KOPT-K1 (cell line): ENCODE measurements at regions not wholly inside any gene's neighbourhood (a gene's known extent, or its start where the extent isn't known, plus 50 kb on each side); places are given as distances from the start of the nearest gene placed in this dataset.

Experiments used
- H3K27ac ChIP-seq: fragments of 200-600 bp; sonication (generic); 2 replicates; pipeline ENCODE4 v1.5.1; 2016; ENCODE audit warnings: antibody characterized with exemption, mild to moderate bottlenecking, low read depth, low read length; ENCODE audit not compliant: poor library complexity, severe bottlenecking
- H3K36me3 ChIP-seq: fragments of 200-600 bp; sonication (generic); 2 replicates; pipeline ENCODE4 v1.5.1; 2017; ENCODE audit warnings: antibody characterized with exemption, mild to moderate bottlenecking, low read length, moderate library complexity; ENCODE audit not compliant: insufficient read depth
- H3K9me3 ChIP-seq: fragments of 200-600 bp; sonication (generic); 2 replicates; pipeline ENCODE4 v1.5.1; 2017; ENCODE audit warnings: antibody characterized with exemption, low read length, mild to moderate bottlenecking; ENCODE audit not compliant: insufficient read depth, poor library complexity, severe bottlenecking

GRCh38 chr11:32225571-32226285 is 134.9 kb downstream of the RCN1 start:
- no peaks in the 10 kb centered on the region for H3K9me3 ChIP-seq
- H3K36me3 ChIP-seq: no peaks in the 10 kb centered on the region
- H3K27ac ChIP-seq: peak overlapping the region; percentile 45

DNA sequence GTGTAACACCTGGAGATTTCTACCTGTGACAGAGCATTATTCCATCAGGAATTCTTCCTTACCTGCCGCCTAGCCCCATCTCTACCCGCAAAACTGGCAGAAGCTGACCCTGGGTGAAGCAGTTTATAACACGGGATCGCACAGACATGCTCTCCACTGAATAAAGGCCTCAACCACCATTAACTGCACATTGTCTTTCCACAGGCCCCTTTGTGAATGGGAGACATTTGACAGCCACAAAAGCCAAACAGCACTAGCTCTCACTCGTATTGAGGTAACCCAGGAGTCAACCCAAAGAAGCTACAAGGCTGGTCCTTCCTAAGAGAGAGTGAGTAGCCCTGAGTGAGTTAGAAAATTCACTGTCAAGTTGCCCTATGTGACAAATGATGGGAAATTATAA is 135.6 kb downstream of the RCN1 start:
- no peaks in the 10 kb centered on the region for H3K36me3 ChIP-seq
- peak overlapping the region; percentile 45 for H3K27ac ChIP-seq
- no peaks in the 10 kb centered on the region for H3K9me3 ChIP-seq

DNA sequence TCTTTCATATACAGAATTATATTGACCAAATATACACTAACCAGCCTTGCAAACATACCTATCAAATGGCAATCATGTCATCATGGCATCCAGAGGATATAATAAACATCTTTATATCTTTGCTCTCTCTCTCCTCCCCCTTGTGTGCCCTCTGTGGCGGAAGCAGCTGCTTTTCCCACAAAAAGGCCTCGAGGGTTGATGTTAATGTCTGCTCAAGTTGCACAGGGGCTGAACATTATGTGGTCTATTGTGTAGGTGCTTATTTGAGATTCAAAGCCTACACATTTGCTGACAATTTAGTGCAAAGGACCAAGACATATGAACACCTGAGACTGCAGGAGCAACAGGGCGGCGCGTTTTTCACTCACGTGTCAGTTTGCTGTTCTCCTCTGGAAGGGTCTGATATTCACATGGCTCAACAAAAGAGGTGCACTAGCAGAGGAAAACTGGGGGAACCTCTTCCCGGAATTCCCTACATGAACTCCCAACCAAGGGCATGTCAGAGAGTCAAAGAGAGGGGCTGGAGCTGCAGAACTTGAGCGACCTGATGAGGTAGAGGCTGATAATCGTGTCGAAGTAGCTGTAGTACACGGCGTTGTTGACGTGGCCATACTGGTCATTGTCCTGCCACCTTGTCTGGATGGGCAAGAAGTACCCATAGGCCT is 138.8 kb downstream of the RCN1 start:
- peak overlapping the region; percentile 68 for H3K27ac ChIP-seq
- H3K9me3 ChIP-seq: no peaks in the 10 kb centered on the region
- H3K36me3 ChIP-seq: no peaks in the 10 kb centered on the region

GRCh38 chr11:32231909-32232493 is 141.1 kb downstream of the RCN1 start:
- Histone ChIP-seq H3K27ac (no peak overlapping the region), H3K36me3 (no peaks in the 10 kb centered on the region), H3K9me3 (no peaks in the 10 kb centered on the region)

DNA sequence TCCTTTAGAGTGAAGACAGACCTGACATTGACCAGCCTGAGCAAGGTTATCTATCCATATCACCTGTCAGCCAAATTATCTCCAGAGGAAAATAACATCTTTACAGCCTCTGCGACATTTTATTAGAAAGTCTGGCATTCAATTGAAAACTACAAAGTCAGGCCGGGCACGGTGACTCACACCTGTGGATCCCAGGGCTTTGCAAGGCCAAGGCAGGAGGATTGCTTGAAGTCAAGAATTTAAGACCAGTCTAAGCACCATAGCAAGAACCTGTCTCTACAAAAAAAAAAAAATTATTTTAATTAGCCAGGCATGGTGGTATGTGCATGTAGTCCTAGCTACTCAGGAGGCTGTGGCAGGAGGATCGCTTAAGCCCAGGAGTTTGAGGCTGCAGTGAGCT is 141.6 kb downstream of the RCN1 start:
- H3K27ac ChIP-seq: no peak overlapping the region
- no peaks in the 10 kb centered on the region for H3K36me3 ChIP-seq
- H3K9me3 ChIP-seq: no peaks in the 10 kb centered on the region

- H3K36me3 ChIP-seq: no peaks in the 10 kb centered on the region
- no peaks in the 10 kb centered on the region for H3K9me3 ChIP-seq
- H3K27ac ChIP-seq: no peak overlapping the region
These were observed 142.4 kb downstream of the RCN1 start for GRCh38 chr11:32233276-32233675.

- Histone ChIP-seq H3K27ac (no peak overlapping the region), H3K36me3 (no peaks in the 10 kb centered on the region), H3K9me3 (no peaks in the 10 kb centered on the region)
These were observed 143.1 kb downstream of the RCN1 start for GRCh38 chr11:32233928-32234327.

DNA sequence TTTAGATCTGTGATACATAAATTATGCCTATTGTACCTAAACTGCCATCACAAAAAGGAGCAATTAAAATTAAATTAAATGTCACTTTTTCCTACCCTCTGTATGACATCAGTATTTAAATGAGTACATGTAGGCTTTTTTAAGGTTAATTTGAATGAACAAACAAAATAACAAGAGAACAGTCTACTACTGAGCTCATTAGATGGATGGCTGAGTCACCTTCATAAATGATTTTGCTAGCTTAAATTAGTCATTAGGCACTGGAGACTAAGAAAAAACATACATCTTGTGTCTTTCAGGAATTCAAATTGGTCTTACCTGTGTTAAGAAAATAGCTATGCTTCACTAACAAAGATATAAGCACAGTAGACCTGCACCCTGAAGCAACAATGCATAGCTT is 153.6 kb downstream of the RCN1 start:
- H3K9me3 ChIP-seq: no peaks in the 10 kb centered on the region
- H3K27ac ChIP-seq: no peak overlapping the region
- no peaks in the 10 kb centered on the region for H3K36me3 ChIP-seq

- no peaks in the 10 kb centered on the region for H3K36me3 ChIP-seq
- no peak overlapping the region for H3K27ac ChIP-seq
- no peaks in the 10 kb centered on the region for H3K9me3 ChIP-seq
These were observed 162.8 kb downstream of the RCN1 start for GRCh38 chr11:32253706-32254105.

DNA sequence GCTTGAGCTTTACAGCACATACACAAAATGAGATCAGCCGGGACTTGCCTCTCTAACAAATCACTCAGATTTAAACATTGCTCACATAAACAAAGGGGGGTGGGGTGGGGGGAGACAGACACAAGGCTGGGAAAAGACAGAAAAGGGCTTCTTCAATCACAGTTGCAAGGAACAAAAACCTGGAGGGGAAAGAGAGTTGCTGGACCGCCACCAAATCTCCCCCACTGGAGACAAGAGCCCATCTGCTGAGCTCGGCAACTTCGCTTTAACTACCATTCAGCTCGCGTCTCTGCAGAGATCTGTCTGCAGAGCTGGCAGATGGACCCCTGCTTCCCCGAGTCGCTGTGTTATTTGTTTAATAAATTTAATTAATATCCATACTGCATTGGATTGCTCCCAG is 165.0 kb downstream of the RCN1 start:
- no peaks in the 10 kb centered on the region for H3K36me3 ChIP-seq
- no peak overlapping the region for H3K27ac ChIP-seq
- H3K9me3 ChIP-seq: no peaks in the 10 kb centered on the region

- Histone ChIP-seq H3K27ac (no peak overlapping the region), H3K9me3 (no peaks in the 10 kb centered on the region), H3K36me3 (no peaks in the 10 kb centered on the region)
These were observed 165.6 kb downstream of the RCN1 start for GRCh38 chr11:32256466-32256865.

DNA sequence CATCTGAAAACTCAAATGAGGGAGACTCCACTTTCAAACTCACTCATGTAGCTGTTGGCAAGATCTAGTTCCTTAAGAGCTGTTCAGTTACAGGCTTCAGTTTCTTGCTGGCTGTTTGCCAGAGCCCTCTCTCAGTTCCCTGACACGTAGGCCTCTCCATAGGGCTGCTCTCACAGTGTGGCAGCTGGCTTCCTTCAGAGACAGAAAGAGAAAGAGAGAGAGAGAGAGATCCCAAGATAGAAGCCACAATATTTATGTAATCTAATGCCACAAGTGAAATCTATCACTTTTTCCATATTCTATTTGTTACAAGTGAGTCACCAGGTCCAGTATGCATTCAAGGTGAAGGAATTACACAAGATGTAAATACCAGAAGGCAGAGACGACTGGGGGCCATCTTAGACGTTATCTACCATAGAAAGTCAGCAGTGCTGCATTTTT is 168.8 kb downstream of the RCN1 start:
- H3K36me3 ChIP-seq: no peaks in the 10 kb centered on the region
- no peaks in the 10 kb centered on the region for H3K9me3 ChIP-seq
- H3K27ac ChIP-seq: no peak overlapping the region

DNA sequence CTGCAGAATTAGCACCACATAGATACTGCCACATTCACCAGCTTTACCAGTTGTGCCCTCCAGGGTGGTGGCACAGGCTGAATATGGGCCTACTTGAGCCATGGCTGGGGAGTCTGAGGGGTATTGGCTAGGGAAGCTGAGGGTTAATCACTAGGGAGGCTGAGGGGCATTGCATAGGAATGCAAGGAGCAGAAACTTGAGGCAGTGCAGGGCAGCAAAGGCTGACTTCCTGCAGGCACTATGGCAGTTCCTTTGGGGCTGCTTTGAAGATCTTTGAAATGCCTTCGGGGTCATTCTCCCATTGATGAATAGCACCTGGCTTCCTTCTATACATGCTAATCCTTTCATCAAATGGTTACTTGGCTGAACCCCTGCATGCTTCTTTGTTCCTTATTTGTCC is 171.5 kb downstream of the RCN1 start:
- Histone ChIP-seq H3K36me3 (no peaks in the 10 kb centered on the region), H3K27ac (no peak overlapping the region), H3K9me3 (no peaks in the 10 kb centered on the region)

- H3K27ac ChIP-seq: no peak overlapping the region
- no peaks in the 10 kb centered on the region for H3K36me3 ChIP-seq
- H3K9me3 ChIP-seq: no peaks in the 10 kb centered on the region
These were observed 169.4 kb downstream of the WT1 start for GRCh38 chr11:32265911-32266310.

DNA sequence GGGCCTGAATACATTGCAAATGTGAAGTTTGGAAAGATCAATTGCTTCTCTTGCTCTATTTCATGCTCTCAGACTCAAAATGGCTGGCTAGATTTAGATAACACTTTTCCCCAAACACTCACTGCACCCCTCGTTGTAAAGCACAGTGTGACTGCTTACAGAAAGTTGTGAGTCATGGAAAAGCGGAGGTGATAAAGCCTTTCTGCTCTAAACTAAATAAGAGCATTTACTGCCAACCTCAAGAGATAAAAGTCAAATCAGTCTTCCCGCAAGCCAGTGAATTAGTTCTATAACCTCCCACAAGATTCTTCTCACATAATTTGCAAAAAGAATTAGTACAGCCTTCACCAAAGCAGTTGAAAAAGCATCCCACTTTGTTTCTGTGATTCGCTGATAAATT is 168.7 kb downstream of the WT1 start:
- Histone ChIP-seq H3K9me3 (no peaks in the 10 kb centered on the region), H3K27ac (no peak overlapping the region), H3K36me3 (no peaks in the 10 kb centered on the region)
